Suprapubic skin (tissue), 4 donors: ENCODE measurements at regions not wholly inside any gene's neighbourhood (a gene's known extent, or its start where the extent isn't known, plus 50 kb on each side); places are given as distances from the start of the nearest gene placed in this dataset.

Experiments
- EP300 ChIP-seq: sonication (generic); formaldehyde crosslinking; IDR thresholded peaks from one replicate; pipeline ENCODE4 v1.6.1; 2017; ENCODE audit warnings: antibody characterized with exemption
- POLR2A ChIP-seq, 2 donors: fragments of 450-650 bp; IDR thresholded peaks; one replicate each; pipeline ENCODE4 v1.6.1; 2017; ENCODE audit warnings: antibody characterized with exemption in 2 of 2, mild to moderate bottlenecking in 2 of 2, moderate library complexity in 2 of 2
- POLR2AphosphoS5 ChIP-seq, 3 donors: sonication (generic); formaldehyde crosslinking; IDR thresholded peaks; one replicate each; pipeline ENCODE4 v1.6.1; 2017; ENCODE audit warnings: antibody characterized with exemption in 3 of 3
- TF ChIP-seq, protein P1 (sequence below), 2 donors: fragments of 200-600 bp in 1 of 2; fragments of 450-650 bp in 1 of 2; sonication (generic) in 1 of 2; IDR thresholded peaks; one replicate each; pipeline ENCODE4 v1.5.1; 2016 to 2019; ENCODE audit warnings: antibody characterized with exemption in 2 of 2, mild to moderate bottlenecking in 1 of 2, moderate library complexity in 1 of 2

DNA sequence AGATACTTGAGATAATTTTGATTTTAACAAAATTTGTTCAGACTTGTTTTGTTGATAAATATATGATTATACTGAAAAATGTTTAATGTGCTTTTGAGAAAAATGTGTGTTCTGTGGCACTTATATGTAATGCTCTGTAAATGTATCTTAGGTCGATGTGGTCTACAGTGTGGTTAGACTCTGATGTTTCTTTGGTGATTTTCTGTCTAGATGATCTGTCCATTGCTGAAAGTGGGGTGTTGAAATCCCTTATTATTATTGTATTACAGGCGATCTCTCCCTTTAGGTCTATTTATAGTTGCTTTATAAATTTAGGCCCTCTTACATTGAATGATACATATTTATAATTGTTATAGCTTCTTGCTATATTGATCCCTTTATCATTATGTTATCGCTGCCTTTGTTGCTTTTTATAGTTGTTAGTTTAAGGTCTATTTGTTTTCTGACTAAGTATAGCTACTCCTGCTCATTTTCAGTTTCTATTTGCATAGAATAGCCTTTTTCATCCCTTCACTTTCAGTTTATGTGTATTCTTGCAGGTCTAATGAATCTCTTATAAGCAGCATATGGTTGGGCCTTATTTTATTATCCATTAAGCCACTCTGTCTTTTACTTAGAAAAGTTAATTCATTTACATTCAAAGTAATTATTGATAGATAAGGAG is 124.3 kb downstream of the MRPS30 start:
- TF ChIP-seq, protein P1, sequence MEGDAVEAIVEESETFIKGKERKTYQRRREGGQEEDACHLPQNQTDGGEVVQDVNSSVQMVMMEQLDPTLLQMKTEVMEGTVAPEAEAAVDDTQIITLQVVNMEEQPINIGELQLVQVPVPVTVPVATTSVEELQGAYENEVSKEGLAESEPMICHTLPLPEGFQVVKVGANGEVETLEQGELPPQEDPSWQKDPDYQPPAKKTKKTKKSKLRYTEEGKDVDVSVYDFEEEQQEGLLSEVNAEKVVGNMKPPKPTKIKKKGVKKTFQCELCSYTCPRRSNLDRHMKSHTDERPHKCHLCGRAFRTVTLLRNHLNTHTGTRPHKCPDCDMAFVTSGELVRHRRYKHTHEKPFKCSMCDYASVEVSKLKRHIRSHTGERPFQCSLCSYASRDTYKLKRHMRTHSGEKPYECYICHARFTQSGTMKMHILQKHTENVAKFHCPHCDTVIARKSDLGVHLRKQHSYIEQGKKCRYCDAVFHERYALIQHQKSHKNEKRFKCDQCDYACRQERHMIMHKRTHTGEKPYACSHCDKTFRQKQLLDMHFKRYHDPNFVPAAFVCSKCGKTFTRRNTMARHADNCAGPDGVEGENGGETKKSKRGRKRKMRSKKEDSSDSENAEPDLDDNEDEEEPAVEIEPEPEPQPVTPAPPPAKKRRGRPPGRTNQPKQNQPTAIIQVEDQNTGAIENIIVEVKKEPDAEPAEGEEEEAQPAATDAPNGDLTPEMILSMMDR (IDR thresholded peaks at IDR 0.05) = no peak
- no peak for TF ChIP-seq POLR2A (IDR thresholded peaks at IDR 0.05)
- TF ChIP-seq POLR2AphosphoS5 (IDR thresholded peaks at IDR 0.05) = no peak
- TF ChIP-seq EP300 = no peak
